Esophagus (tissue), 2 donors: ENCODE measurements at regions not wholly inside any gene's neighbourhood (a gene's known extent, or its start where the extent isn't known, plus 50 kb on each side); places are given as distances from the start of the nearest gene placed in this dataset.

Experiments
- H3K27ac ChIP-seq, 2 donors: one replicate each; pipeline ENCODE4 v1.5.1; 2013; ENCODE audit warnings: low read depth in 2 of 2, mild to moderate bottlenecking in 2 of 2, inconsistent platforms in 1 of 2, low read length in 1 of 2, moderate library complexity in 1 of 2
- H3K27me3 ChIP-seq, 2 donors: one replicate each; pipeline ENCODE4 v1.6.1; 2013; ENCODE audit warnings: low read length in 2 of 2, control low read depth in 1 of 2, mild to moderate bottlenecking in 1 of 2; ENCODE audit not compliant: insufficient read depth in 2 of 2, control insufficient read depth in 1 of 2
- H3K36me3 ChIP-seq, 2 donors: one replicate each; pipeline ENCODE4 v1.6.1; 2013; ENCODE audit warnings: low read length in 1 of 2; ENCODE audit not compliant: control insufficient read depth in 2 of 2, insufficient read depth in 2 of 2
- H3K4me1 ChIP-seq, 2 donors: one replicate each; pipeline ENCODE4 v1.6.1; 2013; ENCODE audit warnings: low read length in 1 of 2; ENCODE audit not compliant: control insufficient read depth in 2 of 2, insufficient read depth in 2 of 2
- H3K4me3 ChIP-seq, 2 donors: one replicate each; pipeline ENCODE4 v1.5.1; 2013; ENCODE audit warnings: low read length in 2 of 2, mild to moderate bottlenecking in 2 of 2, low read depth in 1 of 2, moderate library complexity in 1 of 2
- H3K9me3 ChIP-seq, 2 donors: one replicate each; pipeline ENCODE4 v1.6.1; 2013; ENCODE audit warnings: mild to moderate bottlenecking in 2 of 2, low read depth in 1 of 2, low read length in 1 of 2, moderate library complexity in 1 of 2; ENCODE audit not compliant: control insufficient read depth in 2 of 2, insufficient read depth in 1 of 2
- WGBS, 2 donors: extraction: QIAGEN DNeasy Blood & Tissue Kit; methylation state at CpG; one replicate each; pipeline ENCODE4 v1.1.7; 2013; 5-methylcytosine and 5-hydroxymethylcytosine counted together
- donor health status: healthy with polysubstance abuse.
- donor health status: Bipolar disorder and iron deficiency.

- WGBS, 2 donors: 52% methylated on average over 3 of the region's 3 CpGs
- Histone ChIP-seq H3K4me1 (no peaks in the 10 kb centered on the region), H3K4me3 (no peak overlapping the region), H3K9me3 (no peaks in the 10 kb centered on the region), H3K36me3 (no peaks in the 10 kb centered on the region), H3K27me3 (no peaks in the 10 kb centered on the region), H3K27ac (no peak overlapping the region)
These were observed 121.5 kb downstream of the HMHB1 start for GRCh38 chr5:143933451-143933850.

DNA sequence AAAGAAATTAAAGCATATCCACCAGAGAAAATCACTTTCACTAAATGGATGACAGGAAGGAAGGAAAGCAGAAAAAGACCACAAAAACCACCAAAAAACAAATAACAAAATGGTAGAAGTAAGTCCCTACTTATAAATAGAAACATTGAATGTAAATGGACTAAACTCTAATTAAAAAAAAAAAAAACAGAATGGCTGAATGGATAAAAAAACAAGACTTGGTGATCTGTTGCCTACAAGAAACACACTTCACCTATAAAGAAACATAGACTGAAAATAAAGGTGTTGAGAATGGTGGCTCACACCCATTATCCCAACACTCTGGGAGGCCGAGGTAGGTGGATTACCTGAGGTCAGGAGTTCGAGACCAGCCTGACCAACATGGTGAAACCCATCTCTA is 122.9 kb downstream of the HMHB1 start:
- H3K36me3 ChIP-seq: no peaks in the 10 kb centered on the region
- no peak overlapping the region for H3K4me3 ChIP-seq
- no peaks in the 10 kb centered on the region for H3K9me3 ChIP-seq
- H3K27ac ChIP-seq: no peak overlapping the region
- WGBS, 2 donors: 85 to 87% methylated on average over 2 of the region's 2 CpGs
- H3K4me1 ChIP-seq: no peaks in the 10 kb centered on the region
- H3K27me3 ChIP-seq: no peaks in the 10 kb centered on the region

DNA sequence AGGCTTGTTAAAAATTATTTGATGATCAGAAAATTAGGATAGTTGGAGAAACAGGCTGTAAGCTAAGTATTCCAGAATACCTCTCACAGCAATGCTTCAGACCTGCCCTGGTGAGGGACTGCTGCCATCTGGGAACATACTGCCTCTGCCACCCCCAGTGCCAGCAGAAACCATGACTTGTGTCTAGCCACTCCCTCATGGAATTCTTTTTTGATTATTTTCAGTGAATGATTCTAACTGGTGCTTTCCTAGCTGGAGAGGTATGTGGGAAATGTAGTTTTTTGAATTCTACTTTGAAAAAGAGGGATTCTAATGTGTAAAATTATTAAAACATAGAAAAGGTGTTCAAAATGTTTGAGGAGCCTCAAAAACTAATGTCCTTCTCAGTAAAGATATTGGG is 126.3 kb downstream of the HMHB1 start:
- Histone ChIP-seq H3K4me3 (no peak overlapping the region), H3K27ac (no peak overlapping the region), H3K9me3 (no peaks in the 10 kb centered on the region), H3K36me3 (no peaks in the 10 kb centered on the region), H3K27me3 (no peaks in the 10 kb centered on the region), H3K4me1 (no peaks in the 10 kb centered on the region)

- Histone ChIP-seq H3K4me1 (no peaks in the 10 kb centered on the region), H3K27me3 (no peaks in the 10 kb centered on the region), H3K9me3 (no peaks in the 10 kb centered on the region), H3K27ac (no peak overlapping the region), H3K4me3 (no peak overlapping the region), H3K36me3 (no peaks in the 10 kb centered on the region)
- WGBS, 2 donors: 79 to 92% methylated on average over 1 of the region's 1 CpG
These were observed 134.9 kb downstream of the HMHB1 start for GRCh38 chr5:143946837-143947236.

- no peak overlapping the region for H3K4me3 ChIP-seq
- H3K4me1 ChIP-seq: no peaks in the 10 kb centered on the region
- 92 to 93% methylated on average over 2 of the region's 2 CpGs for WGBS, 2 donors
- no peak overlapping the region for H3K27ac ChIP-seq
- H3K36me3 ChIP-seq: no peaks in the 10 kb centered on the region
- H3K27me3 ChIP-seq: no peaks in the 10 kb centered on the region
- H3K9me3 ChIP-seq: no peaks in the 10 kb centered on the region
These were observed 135.4 kb downstream of the HMHB1 start for GRCh38 chr5:143947313-143947712.

GRCh38 chr5:143952809-143953208 is 140.8 kb downstream of the HMHB1 start:
- H3K36me3 ChIP-seq: no peaks in the 10 kb centered on the region
- 78 to 89% methylated on average over 2 of the region's 2 CpGs for WGBS, 2 donors
- no peak overlapping the region for H3K4me3 ChIP-seq
- no peaks in the 10 kb centered on the region for H3K9me3 ChIP-seq
- no peaks in the 10 kb centered on the region for H3K27me3 ChIP-seq
- no peaks in the 10 kb centered on the region for H3K4me1 ChIP-seq
- H3K27ac ChIP-seq: no peak overlapping the region

DNA sequence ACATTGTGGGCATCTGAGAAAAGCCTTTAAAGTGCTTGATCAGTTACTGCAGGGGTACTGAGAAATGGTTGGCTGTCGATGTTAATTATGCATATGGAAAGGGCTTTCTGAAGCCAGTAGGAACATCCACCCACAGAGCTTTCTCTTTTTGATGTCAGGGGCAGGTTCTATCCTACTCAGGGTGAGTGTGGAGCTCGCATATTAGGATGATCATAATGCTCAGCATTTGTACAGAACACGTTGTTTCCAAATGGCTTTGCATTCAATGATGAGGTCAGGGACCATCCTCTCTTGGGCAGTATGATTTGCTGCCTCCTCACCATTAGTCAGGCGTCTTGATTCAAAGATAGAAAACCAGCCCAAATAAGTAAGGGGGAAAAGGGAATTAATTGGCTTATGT is 141.9 kb downstream of the HMHB1 start:
- H3K4me1 ChIP-seq: no peaks in the 10 kb centered on the region
- no peaks in the 10 kb centered on the region for H3K9me3 ChIP-seq
- H3K27ac ChIP-seq: no peak overlapping the region
- WGBS, 2 donors: 86 to 93% methylated on average over 4 of the region's 4 CpGs
- no peak overlapping the region for H3K4me3 ChIP-seq
- no peaks in the 10 kb centered on the region for H3K36me3 ChIP-seq
- no peaks in the 10 kb centered on the region for H3K27me3 ChIP-seq

- Histone ChIP-seq H3K27me3 (no peaks in the 10 kb centered on the region), H3K4me1 (no peaks in the 10 kb centered on the region), H3K36me3 (no peaks in the 10 kb centered on the region), H3K27ac (no peak overlapping the region), H3K4me3 (no peak overlapping the region), H3K9me3 (no peaks in the 10 kb centered on the region)
- 74 to 78% methylated on average over 2 of the region's 2 CpGs for WGBS, 2 donors
These were observed 143.2 kb downstream of the HMHB1 start for GRCh38 chr5:143955141-143955540.

DNA sequence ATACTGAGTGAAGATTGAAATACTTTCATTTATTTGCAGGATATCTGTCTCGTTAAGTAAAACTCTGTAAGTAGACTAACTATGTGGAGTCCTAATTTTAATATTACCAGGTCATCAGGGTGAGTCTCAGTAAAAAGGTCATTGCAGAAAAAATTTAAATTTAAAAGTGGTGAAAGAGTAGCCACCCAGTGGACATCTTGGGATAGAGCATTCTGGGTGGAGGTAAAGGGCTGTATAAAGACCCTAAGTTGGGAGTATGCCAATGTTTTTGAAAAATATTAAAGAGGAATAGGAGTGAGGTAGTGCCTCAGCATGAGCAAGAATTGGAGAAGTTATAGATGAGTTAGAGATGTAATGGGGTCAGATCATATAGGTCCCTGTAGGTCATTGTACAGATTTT is 145.5 kb downstream of the HMHB1 start:
- Histone ChIP-seq H3K4me1 (no peaks in the 10 kb centered on the region), H3K9me3 (no peaks in the 10 kb centered on the region), H3K4me3 (no peak overlapping the region), H3K36me3 (no peaks in the 10 kb centered on the region), H3K27ac (no peak overlapping the region), H3K27me3 (no peaks in the 10 kb centered on the region)
- 73 to 79% methylated on average over 1 of the region's 1 CpG for WGBS, 2 donors

DNA sequence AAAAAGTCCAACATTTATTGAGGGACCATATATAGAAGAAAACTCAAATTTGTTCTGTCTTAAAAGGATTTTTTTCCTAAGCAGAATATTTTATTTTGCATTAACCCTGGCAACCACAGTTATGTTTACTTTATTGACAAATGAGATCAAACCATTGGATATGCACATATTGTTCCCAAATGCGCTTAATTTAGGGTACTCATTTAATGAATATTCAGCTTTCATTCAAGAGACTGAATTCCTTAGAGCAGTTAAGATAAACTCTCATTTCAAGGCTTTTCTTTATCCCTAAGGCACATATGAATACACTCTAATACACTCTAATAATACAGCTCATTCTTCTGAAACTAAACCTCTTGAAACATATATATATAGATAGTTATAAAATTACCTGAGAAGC is 150.2 kb downstream of the HMHB1 start:
- Histone ChIP-seq H3K36me3 (no peaks in the 10 kb centered on the region), H3K9me3 (no peaks in the 10 kb centered on the region), H3K27me3 (no peaks in the 10 kb centered on the region), H3K4me1 (no peaks in the 10 kb centered on the region), H3K27ac (no peak overlapping the region), H3K4me3 (no peak overlapping the region)
- 93 to 94% methylated on average over 1 of the region's 1 CpG for WGBS, 2 donors
